ENCODE measurements at regions not wholly inside any gene's neighbourhood (a gene's known extent, or its start where the extent isn't known, plus 50 kb on each side); places are given as distances from the start of the nearest gene placed in this dataset.

GRCh38 chr3:81908561-81908960 lies 147.1 kb upstream of the GBE1 start:
- no peak for DNase-seq
- Mint-ChIP-seq H3K4me1 (no peaks in the 10 kb centered on the region), H3K27me3 (peaks cover 20% of the 10 kb centered on the region), H3K4me3 (no peak overlapping the region), H3K36me3 (ENCODE audit: low read depth) (peaks cover 2% of the 10 kb centered on the region), H3K27ac (no peak overlapping the region)
- H3K9me3 ChIP-seq (ENCODE audit: control insufficient read depth, low read length, poor library complexity, severe bottlenecking) = no peaks in the 10 kb centered on the region
- ATAC-seq = no peak

- H3K9me3 ChIP-seq (ENCODE audit: control insufficient read depth, low read length, poor library complexity, severe bottlenecking) = no peaks in the 10 kb centered on the region
- Mint-ChIP-seq H3K27ac (no peak overlapping the region), H3K36me3 (ENCODE audit: low read depth) (no peaks in the 10 kb centered on the region), H3K27me3 (peaks cover 5% of the 10 kb centered on the region), H3K4me1 (no peaks in the 10 kb centered on the region), H3K4me3 (no peak overlapping the region)
- ATAC-seq (no peak), DNase-seq (no peak)
Measured at GRCh38 chr3:81898336-81898735, 136.9 kb upstream of the GBE1 start.

GRCh38 chr3:81894598-81894997 lies 133.2 kb upstream of the GBE1 start:
- Mint-ChIP-seq H3K27me3 (peaks cover 10% of the 10 kb centered on the region), H3K27ac (no peak overlapping the region), H3K4me1 (no peaks in the 10 kb centered on the region), H3K4me3 (no peak overlapping the region), H3K36me3 (ENCODE audit: low read depth) (no peaks in the 10 kb centered on the region)
- H3K9me3 ChIP-seq (ENCODE audit: control insufficient read depth, low read length, poor library complexity, severe bottlenecking) = no peaks in the 10 kb centered on the region
- DNase-seq (no peak), ATAC-seq (no peak)

DNA sequence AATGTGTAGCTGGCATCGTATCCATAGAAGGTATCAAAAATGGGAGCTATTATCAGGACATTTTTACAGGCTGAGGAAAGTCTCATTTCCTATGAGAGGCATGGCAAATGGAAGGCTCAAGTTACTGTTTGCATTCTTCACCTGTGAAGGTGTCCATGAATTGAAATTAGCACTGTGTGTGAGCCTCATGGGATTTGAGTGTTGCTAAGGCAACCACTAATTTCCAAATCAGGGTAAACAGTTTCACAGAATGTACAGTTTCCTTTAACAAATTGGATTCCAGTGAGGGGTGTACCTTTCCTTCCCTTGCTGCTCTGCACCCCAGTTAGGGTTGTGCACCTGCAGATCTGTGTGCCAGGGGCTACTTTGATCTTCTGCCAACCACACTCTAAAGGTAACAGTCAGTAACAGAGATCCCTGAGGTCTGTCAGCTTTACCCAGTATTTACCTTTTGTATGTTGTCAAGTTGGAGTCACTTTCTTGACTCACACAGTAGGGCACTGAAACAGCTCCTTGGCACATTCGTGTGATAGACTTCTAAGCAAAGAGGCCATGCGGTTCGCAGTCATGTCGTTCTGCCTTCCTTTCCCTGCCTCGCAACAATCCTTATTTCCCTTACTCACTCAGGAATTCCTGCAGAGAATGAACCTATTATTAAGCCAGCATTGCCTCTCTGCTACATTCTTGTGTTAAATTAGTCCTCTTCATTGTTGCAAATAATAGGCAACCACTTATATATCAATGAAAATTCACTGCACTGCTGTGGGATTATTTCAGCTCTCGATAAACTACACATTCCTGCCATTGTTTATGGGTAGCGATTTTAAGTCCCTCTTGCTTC lies 129.8 kb upstream of the GBE1 start:
- no peak overlapping the region for H3K4me3 Mint-ChIP-seq

GRCh38 chr3:81888914-81889557 lies 127.6 kb upstream of the GBE1 start:
- DNase-seq (no peak), ATAC-seq (no peak)
- no peaks in the 10 kb centered on the region for H3K36me3 Mint-ChIP-seq (ENCODE audit: low read depth)
- no peak overlapping the region for H3K27ac Mint-ChIP-seq
- no peaks in the 10 kb centered on the region for H3K9me3 ChIP-seq (ENCODE audit: control insufficient read depth, low read length, poor library complexity, severe bottlenecking)
- no peaks in the 10 kb centered on the region for H3K4me1 Mint-ChIP-seq
- peaks cover 6% of the 10 kb centered on the region for H3K27me3 Mint-ChIP-seq
- no peak overlapping the region for H3K4me3 Mint-ChIP-seq

More for the DNA sequence above, 129.8 kb upstream of the GBE1 start:
- H3K27ac Mint-ChIP-seq = no peak overlapping the region
- no peak for DNase-seq
- no peaks in the 10 kb centered on the region for H3K4me1 Mint-ChIP-seq
- no peaks in the 10 kb centered on the region for H3K36me3 Mint-ChIP-seq (ENCODE audit: low read depth)
- H3K9me3 ChIP-seq (ENCODE audit: control insufficient read depth, low read length, poor library complexity, severe bottlenecking) = no peaks in the 10 kb centered on the region
- ATAC-seq = no peak
- H3K27me3 Mint-ChIP-seq = peaks cover 10% of the 10 kb centered on the region

DNA sequence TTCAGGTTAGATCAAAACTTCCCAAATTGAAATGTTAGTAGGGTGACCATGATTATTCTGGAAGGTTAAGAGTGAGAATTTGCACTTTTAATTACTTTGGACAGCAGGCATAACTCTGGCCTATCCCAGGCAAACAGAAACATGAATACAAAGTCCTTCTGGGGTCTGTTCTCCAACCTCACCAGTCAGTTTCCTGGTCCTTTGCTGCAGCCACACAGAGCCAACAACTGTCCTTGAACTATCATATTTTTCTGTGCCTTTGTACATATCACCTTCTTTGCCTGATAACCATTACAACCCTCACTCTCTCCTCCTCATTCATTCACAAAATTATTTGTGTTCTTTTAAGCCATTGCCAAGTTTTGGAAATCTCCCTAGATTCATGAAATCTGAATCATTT lies 126.0 kb upstream of the GBE1 start:
- DNase-seq (no peak), ATAC-seq (no peak)
- H3K27me3 Mint-ChIP-seq = no peaks in the 10 kb centered on the region
- H3K27ac Mint-ChIP-seq = no peak overlapping the region
- H3K36me3 Mint-ChIP-seq (ENCODE audit: low read depth) = no peaks in the 10 kb centered on the region
- no peaks in the 10 kb centered on the region for H3K4me1 Mint-ChIP-seq
- no peaks in the 10 kb centered on the region for H3K9me3 ChIP-seq (ENCODE audit: control insufficient read depth, low read length, poor library complexity, severe bottlenecking)
- H3K4me3 Mint-ChIP-seq = no peak overlapping the region

DNA sequence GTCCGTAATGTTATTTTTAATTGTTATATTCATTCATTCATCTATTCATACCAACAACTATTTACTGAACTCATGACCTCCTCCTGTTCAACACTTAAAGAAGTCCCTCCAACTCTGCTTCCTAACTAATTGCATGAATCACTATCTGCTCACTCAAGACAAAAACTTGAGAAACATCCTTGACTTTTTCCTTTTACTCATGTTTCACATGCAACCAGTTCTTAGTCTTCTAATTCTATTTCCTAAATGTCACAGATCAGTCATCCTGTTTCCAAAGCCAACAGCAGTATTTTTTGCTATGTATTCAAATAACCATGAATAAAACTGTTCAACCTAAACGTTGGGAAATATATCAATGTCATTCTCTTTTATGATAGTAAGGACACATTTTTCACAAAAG lies 124.6 kb upstream of the GBE1 start:
- no peaks in the 10 kb centered on the region for H3K9me3 ChIP-seq (ENCODE audit: control insufficient read depth, low read length, poor library complexity, severe bottlenecking)
- H3K36me3 Mint-ChIP-seq (ENCODE audit: low read depth) = no peaks in the 10 kb centered on the region
- no peak overlapping the region for H3K27ac Mint-ChIP-seq
- no peaks in the 10 kb centered on the region for H3K4me1 Mint-ChIP-seq
- no peak for DNase-seq
- no peak for ATAC-seq
- no peaks in the 10 kb centered on the region for H3K27me3 Mint-ChIP-seq
- no peak overlapping the region for H3K4me3 Mint-ChIP-seq

DNA sequence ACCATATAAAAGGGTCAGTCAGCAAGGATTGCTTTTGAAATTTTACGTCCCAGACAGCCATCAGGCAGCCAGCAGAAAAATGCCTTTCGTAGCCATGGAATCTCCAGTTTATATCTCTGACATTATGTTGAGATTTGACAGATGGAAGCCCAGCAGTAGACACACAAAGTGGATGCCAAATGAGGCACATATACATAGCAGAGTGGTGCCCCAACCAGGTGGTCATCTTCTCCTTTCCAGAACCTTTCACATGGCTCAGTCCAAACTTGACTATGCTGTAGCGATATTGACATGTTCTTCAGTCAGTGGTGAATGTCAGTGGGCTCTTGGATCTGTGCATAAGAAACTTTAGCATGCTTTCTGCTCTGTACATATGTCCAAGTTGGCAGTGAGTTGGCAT lies 123.3 kb upstream of the GBE1 start:
- no peak for ATAC-seq
- H3K9me3 ChIP-seq (ENCODE audit: control insufficient read depth, low read length, poor library complexity, severe bottlenecking) = no peaks in the 10 kb centered on the region
- no peak overlapping the region for H3K4me3 Mint-ChIP-seq
- H3K36me3 Mint-ChIP-seq (ENCODE audit: low read depth) = no peaks in the 10 kb centered on the region
- no peaks in the 10 kb centered on the region for H3K4me1 Mint-ChIP-seq
- no peaks in the 10 kb centered on the region for H3K27me3 Mint-ChIP-seq
- no peak for DNase-seq
- no peak overlapping the region for H3K27ac Mint-ChIP-seq

GRCh38 chr3:81876826-81877225 lies 115.4 kb upstream of the GBE1 start:
- no peak for DNase-seq
- no peak for ATAC-seq
- Mint-ChIP-seq H3K4me3 (no peak overlapping the region), H3K36me3 (ENCODE audit: low read depth) (no peaks in the 10 kb centered on the region), H3K4me1 (no peaks in the 10 kb centered on the region), H3K27ac (no peak overlapping the region), H3K27me3 (peaks cover 16% of the 10 kb centered on the region)
- H3K9me3 ChIP-seq (ENCODE audit: control insufficient read depth, low read length, poor library complexity, severe bottlenecking) = no peaks in the 10 kb centered on the region

GRCh38 chr3:81874738-81875137 lies 113.3 kb upstream of the GBE1 start:
- no peak for ATAC-seq
- Mint-ChIP-seq H3K27ac (no peak overlapping the region), H3K27me3 (peaks cover 32% of the 10 kb centered on the region)

GRCh38 chr3:81872566-81872965 lies 111.1 kb upstream of the GBE1 start:
- no peak overlapping the region for H3K4me3 Mint-ChIP-seq
- H3K27ac Mint-ChIP-seq = no peak overlapping the region
- no peaks in the 10 kb centered on the region for H3K36me3 Mint-ChIP-seq (ENCODE audit: low read depth)
- ATAC-seq = no peak
- H3K4me1 Mint-ChIP-seq = no peaks in the 10 kb centered on the region
- H3K9me3 ChIP-seq (ENCODE audit: control insufficient read depth, low read length, poor library complexity, severe bottlenecking) = no peaks in the 10 kb centered on the region
- peaks cover 30% of the 10 kb centered on the region for H3K27me3 Mint-ChIP-seq
- DNase-seq = no peak

More at GRCh38 chr3:81874738-81875137, 113.3 kb upstream of the GBE1 start:
- H3K4me3 Mint-ChIP-seq = no peak overlapping the region
- H3K4me1 Mint-ChIP-seq = no peaks in the 10 kb centered on the region
- no peaks in the 10 kb centered on the region for H3K9me3 ChIP-seq (ENCODE audit: control insufficient read depth, low read length, poor library complexity, severe bottlenecking)
- DNase-seq = no peak
- no peaks in the 10 kb centered on the region for H3K36me3 Mint-ChIP-seq (ENCODE audit: low read depth)

DNA sequence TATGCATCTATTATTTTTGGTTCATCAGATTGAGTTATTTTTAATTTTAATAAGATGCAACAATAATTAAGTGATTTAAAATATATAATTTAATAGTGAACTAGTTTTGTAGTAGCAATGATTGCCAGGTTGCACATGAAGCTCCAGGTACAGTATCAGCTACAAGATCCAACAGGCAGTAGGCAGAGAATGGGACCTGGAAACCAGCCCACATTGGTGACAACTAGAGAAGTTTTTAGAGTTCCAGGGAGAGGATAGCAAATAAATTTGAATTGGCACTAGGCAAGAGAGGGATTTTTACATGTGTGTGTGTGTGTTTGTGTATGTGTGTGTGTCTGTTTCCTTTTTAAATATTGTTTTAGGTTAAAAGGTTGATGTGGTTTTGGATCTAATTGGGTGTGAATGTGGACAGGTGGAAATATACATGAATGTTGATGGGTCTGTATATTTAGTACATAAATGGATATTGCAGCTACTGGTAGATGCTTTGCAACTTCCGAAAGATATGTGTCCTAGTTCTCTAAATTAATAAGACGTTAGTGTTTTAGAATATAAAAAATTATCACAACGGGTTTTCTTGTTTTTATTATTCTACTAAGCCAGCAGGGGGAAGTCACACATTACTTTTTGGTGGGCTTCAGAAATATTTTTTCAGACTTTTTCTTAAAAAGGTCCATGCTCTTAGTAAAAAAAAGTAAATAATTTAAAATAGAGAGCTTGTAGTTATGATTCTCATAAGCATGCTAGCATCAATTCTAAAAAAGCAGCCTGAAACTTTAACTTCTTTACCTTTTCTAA lies 110.1 kb upstream of the GBE1 start:
- Mint-ChIP-seq H3K27me3 (peaks cover 26% of the 10 kb centered on the region), H3K36me3 (ENCODE audit: low read depth) (no peaks in the 10 kb centered on the region), H3K4me1 (no peaks in the 10 kb centered on the region), H3K4me3 (no peak overlapping the region), H3K27ac (no peak overlapping the region)
- DNase-seq (no peak), ATAC-seq (no peak)
- H3K9me3 ChIP-seq (ENCODE audit: control insufficient read depth, low read length, poor library complexity, severe bottlenecking) = no peaks in the 10 kb centered on the region

DNA sequence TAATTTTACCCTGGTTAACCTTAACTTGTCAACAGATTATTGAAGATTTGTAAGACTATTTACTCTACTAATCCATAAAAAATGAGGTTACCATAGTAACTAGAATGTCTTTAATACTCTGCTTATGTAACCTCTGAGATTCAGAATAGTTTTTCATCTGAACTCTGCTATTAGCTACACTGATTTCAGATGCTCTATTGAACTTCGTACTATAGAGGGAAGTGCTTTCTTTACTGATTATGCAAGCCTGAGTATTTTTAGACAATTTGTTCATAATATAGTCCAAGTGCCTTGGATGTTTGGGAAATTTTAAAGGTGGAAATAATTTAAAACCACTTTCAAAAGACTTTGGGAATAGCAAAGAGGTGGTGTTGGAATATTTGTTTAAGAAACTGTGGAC lies 107.9 kb upstream of the GBE1 start:
- no peaks in the 10 kb centered on the region for H3K9me3 ChIP-seq (ENCODE audit: control insufficient read depth, low read length, poor library complexity, severe bottlenecking)
- Mint-ChIP-seq H3K27ac (no peak overlapping the region), H3K27me3 (peaks cover 27% of the 10 kb centered on the region), H3K4me1 (no peaks in the 10 kb centered on the region), H3K4me3 (no peak overlapping the region), H3K36me3 (ENCODE audit: low read depth) (no peaks in the 10 kb centered on the region)
- ATAC-seq (no peak), DNase-seq (no peak)

Measured in T-helper 17 cell (primary cell).